OCI-LY3 (cell line): ENCODE measurements at regions not wholly inside any gene's neighbourhood (a gene's known extent, or its start where the extent isn't known, plus 50 kb on each side); places are given as distances from the start of the nearest gene placed in this dataset.
A peak's percentile ranks its signal among the peaks of the same experiment; 100 is the strongest.

Source experiments
- H2AFZ ChIP-seq: fragments of 200-600, 300-600 bp; shearing (Covaris generic); 2 replicates; pipeline ENCODE4 v1.6.0; 2014; ENCODE audit warnings: antibody characterized with exemption, low read depth, low read length
- H3K27ac ChIP-seq: fragments of 200-600, 300-600 bp; sonication (generic); 2 replicates; pipeline ENCODE4 v1.5.1; 2014; ENCODE audit warnings: mild to moderate bottlenecking, low read length, moderate library complexity, mixed read lengths
- H3K27me3 ChIP-seq: fragments of 200-600, 300-600 bp; sonication (generic); 2 replicates; pipeline ENCODE4 v1.6.1; 2014; ENCODE audit warnings: low read depth, low read length, mixed read lengths
- H3K36me3 ChIP-seq: fragments of 200-600, 300-600 bp; sonication (generic); replicated peaks from 2 replicates; pipeline ENCODE3; 2014; ENCODE audit warnings: low read depth, low read length, mixed read lengths
- H3K4me1 ChIP-seq: fragments of 300-600, 200-600 bp; sonication (generic); 2 replicates; pipeline ENCODE4 v1.6.1; 2014; ENCODE audit warnings: low read length, mixed read lengths
- H3K4me2 ChIP-seq: fragments of 200-600, 300-600 bp; sonication (generic); 2 replicates; pipeline ENCODE4 v1.6.1; 2014; ENCODE audit warnings: low read length, mixed read lengths
- H3K4me3 ChIP-seq: fragments of 300-600, 200-600 bp; sonication (generic); 2 replicates; pipeline ENCODE4 v1.5.1; 2014; ENCODE audit warnings: antibody characterized with exemption, mild to moderate bottlenecking, low read length, moderate library complexity
- H3K79me2 ChIP-seq: fragments of 300-600, 200-600 bp; shearing (Covaris generic); 2 replicates; pipeline ENCODE4 v1.6.1; 2014; ENCODE audit warnings: mild to moderate bottlenecking, low read length, mixed read lengths
- H3K9ac ChIP-seq: fragments of 300-600, 200-600 bp; shearing (Covaris generic); 2 replicates; pipeline ENCODE4 v1.6.0; 2014; ENCODE audit warnings: mild to moderate bottlenecking, low read length, moderate library complexity
- H3K9me3 ChIP-seq: fragments of 200-600, 300-600 bp; shearing (Covaris generic); 2 replicates; pipeline ENCODE4 v1.6.1; 2014; ENCODE audit warnings: low read length, mixed read lengths; ENCODE audit not compliant: insufficient read depth
- H4K20me1 ChIP-seq: fragments of 200-600, 300-600 bp; sonication (generic); 2 replicates; pipeline ENCODE4 v1.6.1; 2016; ENCODE audit warnings: low read length, mixed read lengths; ENCODE audit not compliant: insufficient read depth
- CTCF ChIP-seq: fragments of 200-600, 300-600 bp; sonication (generic); IDR thresholded peaks from 2 replicates; pipeline ENCODE4 v1.5.1; 2014; ENCODE audit warnings: antibody characterized with exemption, low read length, low read depth
- EZH2phosphoT487 ChIP-seq: fragments of 200-600 bp; shearing (Covaris generic); IDR thresholded peaks from 2 replicates; pipeline ENCODE4 v1.6.1; 2018; ENCODE audit warnings: antibody characterized with exemption, mixed run types, low read depth

DNA sequence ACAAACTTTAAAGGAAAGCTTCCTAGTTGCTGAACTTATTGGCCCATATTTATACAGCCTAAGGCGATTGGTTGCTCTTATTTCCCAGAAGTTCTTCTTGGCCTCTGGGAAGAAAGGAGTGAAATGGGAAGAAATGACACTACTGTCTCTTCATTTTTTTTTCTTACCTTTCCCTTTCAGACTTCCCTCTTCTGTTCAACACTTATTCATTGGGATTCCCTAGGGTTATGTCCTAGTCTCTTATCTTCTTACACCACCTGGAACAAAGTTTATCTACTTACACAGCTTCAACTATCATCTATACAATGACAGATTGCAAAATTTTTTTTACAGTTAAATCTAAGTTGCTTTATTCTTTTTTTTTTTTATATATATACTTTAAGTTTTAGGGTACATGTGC is 68.0 kb downstream of the SNX12 start:
- Histone ChIP-seq H4K20me1 (no peaks in the 10 kb centered on the region), H3K27me3 (no peaks in the 10 kb centered on the region), H3K79me2 (no peaks in the 10 kb centered on the region), H3K27ac (no peak overlapping the region), H2AFZ (0 out of 2 replicates have a peak overlapping the region, but pooled peaks have one; percentile 23), H3K4me1 (no peaks in the 10 kb centered on the region), H3K9me3 (no peaks in the 10 kb centered on the region), H3K9ac (no peak overlapping the region), H3K4me2 (no peak overlapping the region), H3K4me3 (no peak overlapping the region), H3K36me3 (no peaks in the 10 kb centered on the region)
- TF ChIP-seq CTCF (no peak), EZH2phosphoT487 (no peak)

GRCh38 chrX:70998411-70999027 is 67.6 kb upstream of the SLC7A3 start:
- Histone ChIP-seq H3K36me3 (no peaks in the 10 kb centered on the region), H3K9ac (no peak overlapping the region), H4K20me1 (no peaks in the 10 kb centered on the region), H3K4me3 (no peak overlapping the region), H3K4me2 (peak overlapping the region; percentile 11; the same call in 1 of the 2 replicates), H2AFZ (no peak overlapping the region), H3K9me3 (no peaks in the 10 kb centered on the region), H3K27ac (no peak overlapping the region), H3K27me3 (no peaks in the 10 kb centered on the region), H3K79me2 (no peaks in the 10 kb centered on the region), H3K4me1 (no peaks in the 10 kb centered on the region)
- TF ChIP-seq CTCF (peak; percentile 49), EZH2phosphoT487 (no peak)

- TF ChIP-seq EZH2phosphoT487 (no peak), CTCF (no peak)
- Histone ChIP-seq H4K20me1 (no peaks in the 10 kb centered on the region), H3K9ac (no peak overlapping the region), H3K4me3 (no peak overlapping the region), H2AFZ (no peak overlapping the region), H3K4me2 (no peak overlapping the region), H3K27ac (no peak overlapping the region), H3K4me1 (no peaks in the 10 kb centered on the region), H3K36me3 (no peaks in the 10 kb centered on the region), H3K9me3 (no peaks in the 10 kb centered on the region), H3K27me3 (no peaks in the 10 kb centered on the region), H3K79me2 (no peaks in the 10 kb centered on the region)
Observed at GRCh38 chrX:70995338-70995737, 64.4 kb upstream of the SLC7A3 start.

DNA sequence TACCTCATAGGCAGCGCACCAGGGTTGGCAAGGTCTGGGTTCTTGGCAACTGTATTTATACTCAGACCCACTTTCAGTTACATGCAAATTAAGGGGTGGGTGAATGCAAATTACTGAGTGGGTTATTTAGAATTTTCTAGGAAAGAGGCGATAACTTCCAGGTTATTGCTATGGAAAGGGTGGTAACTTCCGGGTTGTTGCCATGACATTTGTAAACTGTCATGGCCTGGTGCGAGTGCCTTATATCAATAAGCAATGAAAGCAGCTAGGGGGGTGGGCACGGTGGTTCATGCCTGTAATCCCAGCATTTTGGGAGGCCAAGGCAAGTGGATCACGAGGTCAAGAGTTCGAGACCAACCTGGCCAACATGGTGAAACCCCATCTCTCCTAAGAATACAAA is 57.5 kb upstream of the SLC7A3 start:
- Histone ChIP-seq H3K4me3 (no peak overlapping the region), H2AFZ (no peak overlapping the region), H3K9me3 (no peaks in the 10 kb centered on the region), H3K4me2 (no peak overlapping the region), H3K9ac (no peak overlapping the region), H3K36me3 (no peaks in the 10 kb centered on the region), H3K79me2 (no peaks in the 10 kb centered on the region), H3K27ac (no peak overlapping the region), H4K20me1 (no peaks in the 10 kb centered on the region), H3K27me3 (no peaks in the 10 kb centered on the region), H3K4me1 (no peaks in the 10 kb centered on the region)
- TF ChIP-seq CTCF (no peak), EZH2phosphoT487 (no peak)
